H9 (cell line): ENCODE measurements at regions not wholly inside any gene's neighbourhood (a gene's known extent, or its start where the extent isn't known, plus 50 kb on each side); places are given as distances from the start of the nearest gene placed in this dataset.

ENCODE experiments used
- DNase-seq: peaks from one replicate; pipeline ENCODE4 v3.0.0-alpha.2; 2017
- H2AFZ ChIP-seq: one replicate; pipeline ENCODE4 v1.6.1; 2013; ENCODE audit warnings: mild to moderate bottlenecking, low read length, control low read depth, moderate library complexity
- H2AK5ac ChIP-seq: 2 replicates; pipeline ENCODE4 v1.6.1; 2013; ENCODE audit warnings: low read length, control low read depth, mixed read lengths; ENCODE audit not compliant: insufficient read length
- H2BK120ac ChIP-seq: one replicate; pipeline ENCODE4 v1.6.1; 2013; ENCODE audit warnings: low read depth, mild to moderate bottlenecking, low read length, control low read depth, inconsistent platforms; ENCODE audit not compliant: poor library complexity, severe bottlenecking
- H2BK12ac ChIP-seq: 2 replicates; pipeline ENCODE4 v1.6.1; 2013; ENCODE audit warnings: low read length, control low read depth, mixed read lengths, low read depth; ENCODE audit not compliant: insufficient read length
- H2BK15ac ChIP-seq: 2 replicates; pipeline ENCODE4 v1.6.1; 2013; ENCODE audit warnings: low read depth, low read length, control low read depth
- H2BK20ac ChIP-seq: one replicate; pipeline ENCODE4 v1.6.1; 2013; ENCODE audit warnings: low read depth, mild to moderate bottlenecking, low read length, control low read depth, inconsistent platforms; ENCODE audit not compliant: poor library complexity, severe bottlenecking
- H2BK5ac ChIP-seq: 2 replicates; pipeline ENCODE4 v1.6.1; 2013; ENCODE audit warnings: low read length, control low read depth, mixed read lengths; ENCODE audit not compliant: insufficient read length
- H3K14ac ChIP-seq: 2 replicates; pipeline ENCODE4 v1.6.1; 2013; ENCODE audit warnings: low read length, control low read depth; ENCODE audit not compliant: insufficient read depth
- H3K18ac ChIP-seq: 2 replicates; pipeline ENCODE4 v1.6.1; 2013; ENCODE audit warnings: low read depth, mild to moderate bottlenecking, mixed read lengths, low read length, control low read depth; ENCODE audit not compliant: insufficient read length
- H3K23ac ChIP-seq: 2 replicates; pipeline ENCODE4 v1.6.1; 2013; ENCODE audit warnings: low read length, control low read depth, mixed read lengths, low read depth; ENCODE audit not compliant: insufficient read length
- H3K23me2 ChIP-seq: 2 replicates; pipeline ENCODE4 v1.6.1; 2013; ENCODE audit warnings: low read depth, mild to moderate bottlenecking, mixed read lengths, low read length, control low read depth; ENCODE audit not compliant: insufficient read length, poor library complexity, severe bottlenecking
- H3K27ac ChIP-seq: 2 replicates; pipeline ENCODE4 v1.5.1; 2013; ENCODE audit warnings: low read length, control low read depth, mixed read lengths, low read depth; ENCODE audit not compliant: insufficient read length
- H3K27me3 ChIP-seq: 2 replicates; pipeline ENCODE4 v1.6.1; 2013; ENCODE audit warnings: low read length, control low read depth, inconsistent platforms; ENCODE audit not compliant: insufficient read depth
- H3K4ac ChIP-seq: 2 replicates; pipeline ENCODE4 v1.6.1; 2013; ENCODE audit warnings: low read depth, mild to moderate bottlenecking, control low read depth, inconsistent platforms, low read length, moderate library complexity
- H3K4me1 ChIP-seq: 2 replicates; pipeline ENCODE4 v1.6.1; 2013; ENCODE audit warnings: low read length, control low read depth, inconsistent platforms; ENCODE audit not compliant: insufficient read depth
- H3K4me2 ChIP-seq: 2 replicates; pipeline ENCODE4 v1.6.1; 2013; ENCODE audit warnings: low read length, control low read depth, mixed read lengths; ENCODE audit not compliant: insufficient read length, insufficient read depth
- H3K56ac ChIP-seq: 2 replicates; pipeline ENCODE4 v1.6.1; 2013; ENCODE audit warnings: low read depth, mild to moderate bottlenecking, mixed read lengths, low read length, control low read depth; ENCODE audit not compliant: insufficient read length
- H3K79me1 ChIP-seq: 2 replicates; pipeline ENCODE4 v1.6.1; 2013; ENCODE audit warnings: low read depth, mild to moderate bottlenecking, moderate library complexity, low read length, control low read depth, inconsistent platforms; ENCODE audit not compliant: insufficient read depth, poor library complexity, severe bottlenecking
- H3K79me2 ChIP-seq: 2 replicates; pipeline ENCODE4 v1.6.1; 2013; ENCODE audit warnings: low read length, control low read depth, inconsistent platforms; ENCODE audit not compliant: insufficient read depth
- H3K9ac ChIP-seq: 2 replicates; pipeline ENCODE4 v1.6.1; 2013; ENCODE audit warnings: low read length, control low read depth, mixed read lengths; ENCODE audit not compliant: insufficient read length; ENCODE audit errors: extremely low read depth
- H3K9me3 ChIP-seq: one replicate; pipeline ENCODE4 v1.6.1; 2013; ENCODE audit warnings: low read depth, low read length, inconsistent platforms; ENCODE audit not compliant: control insufficient read depth
- H3T11ph ChIP-seq: one replicate; pipeline ENCODE4 v1.6.1; 2013; ENCODE audit warnings: mild to moderate bottlenecking, low read length, control low read depth, inconsistent platforms
- H4K20me1 ChIP-seq: one replicate; pipeline ENCODE4 v1.6.1; 2013; ENCODE audit not compliant: control insufficient read depth, insufficient read length, insufficient read depth
- H4K5ac ChIP-seq: 2 replicates; pipeline ENCODE4 v1.6.1; 2013; ENCODE audit warnings: low read depth, mild to moderate bottlenecking, mixed read lengths, low read length, control low read depth; ENCODE audit not compliant: insufficient read length
- H4K8ac ChIP-seq: replicated peaks from 2 replicates; pipeline ENCODE4 v1.6.1; 2013; ENCODE audit warnings: low read length, control low read depth, mixed read lengths, low read depth; ENCODE audit not compliant: insufficient read length
- H4K91ac ChIP-seq: 2 replicates; pipeline ENCODE4 v1.6.1; 2013; ENCODE audit warnings: low read depth, mild to moderate bottlenecking, moderate library complexity, mixed read lengths, low read length, control low read depth; ENCODE audit not compliant: insufficient read length
- H3K27ac Mint-ChIP-seq, 3 experiments: 2 replicates in 2 of 3; 3 replicates in 1 of 3; pipeline ENCODE4 v1.8.0; 2020 to 2021; ENCODE audit warnings: mixed read lengths in 3 of 3, mild to moderate bottlenecking in 1 of 3, moderate library complexity in 1 of 3
- H3K27me3 Mint-ChIP-seq: 2 replicates; pipeline ENCODE4 v1.8.0; 2021; ENCODE audit warnings: low read depth, mild to moderate bottlenecking, moderate library complexity, mixed read lengths
- H3K36me3 Mint-ChIP-seq, 3 experiments: 2 replicates in 2 of 3; 3 replicates in 1 of 3; pipeline ENCODE4 v1.8.0; 2020 to 2021; ENCODE audit warnings: low read depth in 3 of 3, mixed read lengths in 3 of 3; ENCODE audit not compliant: insufficient read depth in 1 of 3
- H3K4me1 Mint-ChIP-seq, 2 experiments: 2 replicates each; pipeline ENCODE4 v1.8.0; 2020; ENCODE audit warnings: mixed read lengths in 2 of 2
- H3K4me3 Mint-ChIP-seq, 2 experiments: 2 replicates in 1 of 2; 3 replicates in 1 of 2; pipeline ENCODE4 v1.8.0; 2020 to 2021; ENCODE audit warnings: mild to moderate bottlenecking in 2 of 2, mixed read lengths in 2 of 2, moderate library complexity in 1 of 2
- H3K9me3 Mint-ChIP-seq, 2 experiments: 2 replicates in 1 of 2; 3 replicates in 1 of 2; pipeline ENCODE4 v1.8.0; 2020; ENCODE audit warnings: mild to moderate bottlenecking in 2 of 2, mixed read lengths in 2 of 2, moderate library complexity in 1 of 2
- WGBS: extraction: QIAGEN DNeasy Blood & Tissue Kit; methylation state at CpG from one replicate; pipeline ENCODE4 v1.1.7; 2013; ENCODE audit warnings: missing lambda C conversion rate, low lambda C conversion rate, mixed read lengths; ENCODE audit not compliant: insufficient read length; ENCODE audit errors: extremely low coverage; 5-methylcytosine and 5-hydroxymethylcytosine counted together
- TF ChIP-seq, protein P1 (sequence below): fragments of 200-600 bp; sonication (generic); conservative IDR thresholded peaks from 3 replicates; pipeline ENCODE4 v1.8.0; 2021; ENCODE audit warnings: antibody characterized with exemption, mild to moderate bottlenecking

DNA sequence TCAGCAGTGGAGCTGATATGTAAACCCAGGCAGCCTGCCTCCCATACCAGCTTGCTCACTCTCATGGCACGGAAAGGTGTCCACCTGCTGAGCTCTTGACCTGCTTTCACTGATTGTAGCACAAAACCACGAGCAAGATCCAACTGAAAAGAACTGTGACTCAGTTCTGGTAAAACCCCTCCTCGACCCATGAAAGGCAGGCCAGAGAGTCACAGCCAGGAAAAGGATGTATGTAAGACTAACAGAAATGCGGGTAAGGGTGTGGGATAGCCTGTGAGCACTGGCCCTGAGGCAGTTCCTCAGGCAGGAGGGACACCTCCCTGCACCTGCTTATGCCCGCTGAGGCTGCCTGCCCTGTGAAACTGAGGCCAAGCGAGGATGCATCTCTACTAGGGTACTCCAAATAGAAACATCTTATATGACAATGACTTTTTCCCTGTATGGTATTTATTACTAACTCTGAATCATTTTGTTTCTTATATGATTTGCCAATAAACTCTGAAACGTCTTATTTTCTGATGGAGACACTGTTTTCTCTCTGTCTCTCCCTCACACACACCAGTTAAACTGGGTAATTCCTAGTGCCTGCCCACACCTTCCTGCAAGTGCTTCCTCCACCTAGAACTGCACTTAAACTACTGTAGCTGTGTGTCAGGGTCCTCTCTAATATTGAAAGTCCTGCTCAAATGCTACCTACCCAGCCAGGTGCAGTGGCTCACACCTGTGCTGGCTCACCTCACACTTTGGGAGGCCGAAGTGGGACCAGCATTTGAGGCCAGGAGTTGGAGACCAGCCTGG lies 73.3 kb upstream of the GHITM start:
- Mint-ChIP-seq H3K4me1 (peaks cover 0 to 2% of the 10 kb centered on the region in 2 experiments; a peak in 1 of 4 replicates), H3K27ac (no peak overlapping the region), H3K27me3 (peaks cover 2% of the 10 kb centered on the region; the same call in 1 of the 2 replicates), H3K36me3 (no peaks in the 10 kb centered on the region), H3K9me3 (peaks cover 0 to 2% of the 10 kb centered on the region in 2 experiments; a peak in 1 of 5 replicates), H3K4me3 (no peak overlapping the region)
- Histone ChIP-seq H3K79me1 (no peaks in the 10 kb centered on the region), H2BK15ac (no peak overlapping the region), H4K5ac (no peak overlapping the region), H3K14ac (no peak overlapping the region), H3K18ac (no peak overlapping the region), H3T11ph (no peak overlapping the region), H4K8ac (no peak overlapping the region), H3K23me2 (no peaks in the 10 kb centered on the region), H2BK20ac (no peak overlapping the region), H2BK12ac (no peak overlapping the region), H3K23ac (no peak overlapping the region), H3K27ac (no peak overlapping the region), H2AK5ac (no peak overlapping the region), H4K20me1 (no peaks in the 10 kb centered on the region), H3K9me3 (no peaks in the 10 kb centered on the region), H4K91ac (no peak overlapping the region), H3K79me2 (no peaks in the 10 kb centered on the region), H3K4me1 (no peaks in the 10 kb centered on the region), H3K27me3 (no peaks in the 10 kb centered on the region), H2BK120ac (no peak overlapping the region), H2AFZ (no peak overlapping the region), H2BK5ac (no peak overlapping the region), H3K4me2 (no peak overlapping the region), H3K4ac (no peak overlapping the region), H3K56ac (no peak overlapping the region), H3K9ac (no peak overlapping the region)
- TF ChIP-seq, protein P1, sequence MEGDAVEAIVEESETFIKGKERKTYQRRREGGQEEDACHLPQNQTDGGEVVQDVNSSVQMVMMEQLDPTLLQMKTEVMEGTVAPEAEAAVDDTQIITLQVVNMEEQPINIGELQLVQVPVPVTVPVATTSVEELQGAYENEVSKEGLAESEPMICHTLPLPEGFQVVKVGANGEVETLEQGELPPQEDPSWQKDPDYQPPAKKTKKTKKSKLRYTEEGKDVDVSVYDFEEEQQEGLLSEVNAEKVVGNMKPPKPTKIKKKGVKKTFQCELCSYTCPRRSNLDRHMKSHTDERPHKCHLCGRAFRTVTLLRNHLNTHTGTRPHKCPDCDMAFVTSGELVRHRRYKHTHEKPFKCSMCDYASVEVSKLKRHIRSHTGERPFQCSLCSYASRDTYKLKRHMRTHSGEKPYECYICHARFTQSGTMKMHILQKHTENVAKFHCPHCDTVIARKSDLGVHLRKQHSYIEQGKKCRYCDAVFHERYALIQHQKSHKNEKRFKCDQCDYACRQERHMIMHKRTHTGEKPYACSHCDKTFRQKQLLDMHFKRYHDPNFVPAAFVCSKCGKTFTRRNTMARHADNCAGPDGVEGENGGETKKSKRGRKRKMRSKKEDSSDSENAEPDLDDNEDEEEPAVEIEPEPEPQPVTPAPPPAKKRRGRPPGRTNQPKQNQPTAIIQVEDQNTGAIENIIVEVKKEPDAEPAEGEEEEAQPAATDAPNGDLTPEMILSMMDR, result no peak
- no CpG with 5 or more reads among the region's 8 CpGs for WGBS
- no peak for DNase-seq
